Progenitor cell of endocrine pancreas (in vitro differentiated cells): ENCODE measurements at regions not wholly inside any gene's neighbourhood (a gene's known extent, or its start where the extent isn't known, plus 50 kb on each side); places are given as distances from the start of the nearest gene placed in this dataset.

Experiments
- DNase-seq: peaks from one replicate; pipeline ENCODE4 v3.0.0; 2021; ENCODE audit warnings: low spot score; ENCODE audit not compliant: unreplicated experiment
- H3K27ac Mint-ChIP-seq: 2 replicates; pipeline ENCODE4 v1.8.0; 2021; ENCODE audit warnings: mild to moderate bottlenecking, moderate library complexity, mixed read lengths
- H3K27me3 Mint-ChIP-seq: 2 replicates; pipeline ENCODE4 v1.8.0; 2021; ENCODE audit warnings: mixed read lengths
- H3K36me3 Mint-ChIP-seq: 2 replicates; pipeline ENCODE4 v1.8.0; 2022; ENCODE audit warnings: mixed read lengths; ENCODE audit not compliant: insufficient read depth
- H3K4me1 Mint-ChIP-seq: 2 replicates; pipeline ENCODE4 v1.8.0; 2021; ENCODE audit warnings: low read depth, mixed read lengths
- H3K4me3 Mint-ChIP-seq: 2 replicates; pipeline ENCODE4 v1.8.0; 2021; ENCODE audit warnings: low read depth, mild to moderate bottlenecking, moderate library complexity, mixed read lengths
- H3K9me3 Mint-ChIP-seq: 2 replicates; pipeline ENCODE4 v1.8.0; 2021; ENCODE audit warnings: low read depth, mixed read lengths
- CTCF ChIP-seq: fragments of 200-600 bp; sonication (generic); IDR thresholded peaks from one replicate; pipeline ENCODE4 v1.5.0; 2021; ENCODE audit warnings: antibody characterized with exemption, mild to moderate bottlenecking; ENCODE audit not compliant: unreplicated experiment

GRCh38 chr11:69381681-69382130, 87.8 kb downstream of the MYEOV start:
- no peak for TF ChIP-seq CTCF
- no peak for DNase-seq
- Mint-ChIP-seq H3K27ac (peak overlapping the region; percentile 15), H3K27me3 (peaks cover 5% of the 10 kb centered on the region), H3K4me1 (no peaks in the 10 kb centered on the region), H3K9me3 (no peaks in the 10 kb centered on the region), H3K36me3 (no peaks in the 10 kb centered on the region), H3K4me3 (no peak overlapping the region)

GRCh38 chr11:69382131-69383128, 88.5 kb downstream of the MYEOV start:
- H3K4me3 Mint-ChIP-seq, result no peak overlapping the region
- no peak overlapping the region for H3K27ac Mint-ChIP-seq
- DNase-seq, result no peak
- no peaks in the 10 kb centered on the region for H3K4me1 Mint-ChIP-seq
- TF ChIP-seq CTCF, result no peak
- H3K27me3 Mint-ChIP-seq, result peaks cover 5% of the 10 kb centered on the region
- H3K9me3 Mint-ChIP-seq, result peaks cover 3% of the 10 kb centered on the region
- H3K36me3 Mint-ChIP-seq, result peaks cover under 1% of the 10 kb centered on the region

GRCh38 chr11:69383372-69384250, 89.7 kb downstream of the MYEOV start:
- Mint-ChIP-seq H3K4me1 (no peaks in the 10 kb centered on the region), H3K27me3 (peaks cover 5% of the 10 kb centered on the region), H3K9me3 (peaks cover 14% of the 10 kb centered on the region), H3K4me3 (no peak overlapping the region), H3K27ac (no peak overlapping the region), H3K36me3 (peaks cover 3% of the 10 kb centered on the region)
- TF ChIP-seq CTCF, result no peak
- DNase-seq, result no peak

- no peak overlapping the region for H3K4me3 Mint-ChIP-seq
- H3K27ac Mint-ChIP-seq, result no peak overlapping the region
- no peak for DNase-seq
- H3K36me3 Mint-ChIP-seq, result peaks cover 3% of the 10 kb centered on the region
- H3K9me3 Mint-ChIP-seq, result peaks cover 17% of the 10 kb centered on the region
- no peak for TF ChIP-seq CTCF
- H3K27me3 Mint-ChIP-seq, result peaks cover 2% of the 10 kb centered on the region
- peaks cover 7% of the 10 kb centered on the region for H3K4me1 Mint-ChIP-seq
Measured at GRCh38 chr11:69384251-69385143, 90.5 kb downstream of the MYEOV start.
